A673 (cell line): ENCODE measurements at regions not wholly inside any gene's neighbourhood (a gene's known extent, or its start where the extent isn't known, plus 50 kb on each side); places are given as distances from the start of the nearest gene placed in this dataset.

ENCODE experiments used
- CTCF ChIP-seq: fragments of 300-800, 200-600 bp; sonication (generic); conservative IDR thresholded peaks from 2 replicates; pipeline ENCODE4 v1.5.1; 2017; ENCODE audit warnings: low read depth, mild to moderate bottlenecking, antibody characterized with exemption, low read length, moderate library complexity, mixed read lengths
- EZH2 ChIP-seq: fragments of 200-600 bp; sonication (generic); IDR thresholded peaks from 2 replicates; pipeline ENCODE4 v1.6.1; 2017; ENCODE audit warnings: borderline replicate concordance, low read depth, mild to moderate bottlenecking, mixed read lengths, antibody characterized with exemption, low read length; ENCODE audit not compliant: poor library complexity, severe bottlenecking

- TF ChIP-seq EZH2 (no peak), CTCF (no peak)
Observed at GRCh38 chr6:163929538-163929937, 515.0 kb downstream of the QKI start.
